GM12891 (cell line): ENCODE measurements at regions not wholly inside any gene's neighbourhood (a gene's known extent, or its start where the extent isn't known, plus 50 kb on each side); places are given as distances from the start of the nearest gene placed in this dataset.

Experiments
- DNase-seq: peaks from one replicate; pipeline ENCODE4 v3.0.0; 2011; ENCODE audit warnings: low spot score; ENCODE audit not compliant: insufficient read length
- FAIRE-seq: peaks from 2 replicates; lab custom pipeline; 2011; peaks lifted over from hg19 to GRCh38; lab: Jason Lieb, UNC
- PAX5 ChIP-seq: IDR thresholded peaks from 2 replicates; pipeline ENCODE4 v1.6.1; 2011; ENCODE audit warnings: low read length, moderate library complexity, mild to moderate bottlenecking; ENCODE audit not compliant: insufficient read depth, severe bottlenecking
- POLR2A ChIP-seq: IDR thresholded peaks from 2 replicates; pipeline ENCODE4 v1.6.1; 2011; ENCODE audit warnings: low read depth, low read length, control low read depth
- POLR2AphosphoS5 ChIP-seq: IDR thresholded peaks from 2 replicates; pipeline ENCODE4 v1.6.1; 2011; ENCODE audit warnings: low read depth, low read length, control low read depth
- POU2F2 ChIP-seq: IDR thresholded peaks from 2 replicates; pipeline ENCODE4 v1.6.1; 2011; ENCODE audit warnings: low read depth, mild to moderate bottlenecking, control low read depth, low read length, moderate library complexity
- SPI1 ChIP-seq: IDR thresholded peaks from 2 replicates; pipeline ENCODE4 v1.6.1; 2011; ENCODE audit warnings: low read depth, low read length, control low read depth
- TAF1 ChIP-seq: IDR thresholded peaks from 2 replicates; pipeline ENCODE4 v1.6.1; 2011; ENCODE audit warnings: low read depth, low read length, control low read depth

- DNase-seq (no peak), FAIRE-seq (no peak)
- TF ChIP-seq SPI1 (no peak), POU2F2 (no peak), PAX5 (no peak), POLR2AphosphoS5 (no peak), POLR2A (no peak), TAF1 (no peak)
Measured at GRCh38 chr6:21501021-21501354, 92.6 kb upstream of the SOX4 start.

GRCh38 chr6:21501815-21502214 lies 91.7 kb upstream of the SOX4 start:
- TF ChIP-seq POU2F2 (no peak), TAF1 (no peak), POLR2A (no peak), POLR2AphosphoS5 (no peak), PAX5 (no peak), SPI1 (no peak)
- FAIRE-seq (no peak), DNase-seq (no peak)

DNA sequence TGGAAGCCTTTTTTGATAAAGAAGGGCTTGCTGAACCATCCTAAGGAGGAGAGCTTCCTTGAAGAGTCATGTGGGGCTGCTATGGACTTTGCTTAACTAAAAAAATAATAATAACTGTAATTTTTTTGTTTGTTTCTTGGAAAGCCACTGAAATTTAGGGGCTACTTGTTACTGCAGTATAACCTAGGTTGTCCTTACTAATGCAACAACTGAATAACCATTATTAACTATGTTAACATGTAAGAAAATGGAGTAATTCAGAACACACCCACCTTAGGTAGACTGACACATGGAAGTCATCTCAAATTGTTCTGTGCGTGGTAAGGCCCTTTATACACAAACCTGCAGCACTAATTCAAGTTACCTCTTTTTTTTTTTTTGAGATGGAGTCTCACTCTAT lies 90.9 kb upstream of the SOX4 start:
- no peak for FAIRE-seq
- DNase-seq = no peak
- TF ChIP-seq TAF1 (no peak), POU2F2 (no peak), POLR2A (no peak), SPI1 (no peak), POLR2AphosphoS5 (no peak), PAX5 (no peak)

GRCh38 chr6:21504790-21505189 lies 88.8 kb upstream of the SOX4 start:
- DNase-seq = no peak
- FAIRE-seq = no peak
- TF ChIP-seq POLR2A (no peak), PAX5 (no peak), TAF1 (no peak), POLR2AphosphoS5 (no peak), POU2F2 (no peak), SPI1 (no peak)

GRCh38 chr6:21505574-21505990 lies 88.0 kb upstream of the SOX4 start:
- DNase-seq = no peak
- FAIRE-seq = no peak

DNA sequence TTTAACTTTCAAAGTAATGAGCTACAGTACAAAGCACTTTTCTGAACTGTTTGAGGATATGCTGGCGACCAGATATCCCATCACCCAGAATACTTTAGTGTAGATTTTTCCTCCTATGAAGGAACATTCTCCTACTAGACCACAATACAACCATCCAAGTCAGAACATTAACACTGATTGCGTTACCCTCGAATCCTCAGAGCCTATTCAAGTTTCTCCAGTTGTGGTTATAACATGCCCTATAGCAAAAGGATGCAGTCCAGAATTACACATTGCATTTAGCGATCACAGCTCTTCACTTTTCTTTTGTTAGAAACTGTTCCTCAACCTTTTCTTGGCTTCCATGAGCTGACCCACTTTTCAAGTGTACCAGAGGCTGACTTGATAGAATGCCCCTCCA lies 87.4 kb upstream of the SOX4 start:
- no peak for FAIRE-seq
- no peak for TF ChIP-seq SPI1
- TF ChIP-seq POU2F2 = no peak
- TF ChIP-seq POLR2A = no peak
- TF ChIP-seq TAF1 = no peak
- no peak for TF ChIP-seq POLR2AphosphoS5
- no peak for TF ChIP-seq PAX5

More at GRCh38 chr6:21505574-21505990, 88.0 kb upstream of the SOX4 start:
- no peak for TF ChIP-seq POU2F2
- TF ChIP-seq PAX5 = no peak
- no peak for TF ChIP-seq POLR2A
- TF ChIP-seq SPI1 = no peak
- TF ChIP-seq TAF1 = no peak
- TF ChIP-seq POLR2AphosphoS5 = no peak

DNA sequence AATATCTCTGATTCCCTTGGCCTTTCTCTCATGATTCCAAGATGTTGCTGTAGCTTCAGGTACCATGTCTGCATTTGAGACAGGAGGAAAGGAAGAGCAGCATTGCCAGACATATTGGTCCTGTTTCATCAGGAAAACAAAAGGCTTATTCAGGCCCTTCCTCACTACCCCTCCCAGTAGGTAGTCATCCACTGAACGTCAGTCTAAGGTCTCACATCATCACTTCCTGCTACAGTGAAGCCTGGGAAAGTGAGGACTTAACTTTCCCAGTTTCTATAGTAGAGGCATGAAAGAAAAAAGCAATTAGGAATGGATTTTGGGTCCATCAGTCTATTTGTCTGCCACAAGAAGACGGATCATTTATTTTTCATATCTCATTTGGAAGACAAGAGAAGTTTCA lies 85.7 kb upstream of the SOX4 start:
- TF ChIP-seq SPI1 (no peak), TAF1 (no peak), PAX5 (no peak), POU2F2 (no peak), POLR2A (no peak), POLR2AphosphoS5 (no peak)
- DNase-seq (no peak), FAIRE-seq (no peak)

More for the DNA sequence above, 87.4 kb upstream of the SOX4 start:
- DNase-seq = no peak

- no peak for FAIRE-seq
- TF ChIP-seq SPI1 (no peak), PAX5 (no peak), POU2F2 (no peak), POLR2AphosphoS5 (no peak), POLR2A (no peak), TAF1 (no peak)
- DNase-seq = no peak
Measured at GRCh38 chr6:21508753-21509152, 84.8 kb upstream of the SOX4 start.

GRCh38 chr6:21511891-21512550 lies 81.5 kb upstream of the SOX4 start:
- DNase-seq (no peak), FAIRE-seq (no peak)
- TF ChIP-seq POLR2AphosphoS5 (no peak), TAF1 (no peak), POU2F2 (no peak), POLR2A (no peak), SPI1 (no peak)

- FAIRE-seq (no peak), DNase-seq (no peak)
- TF ChIP-seq SPI1 (no peak), POLR2AphosphoS5 (no peak), PAX5 (no peak), TAF1 (no peak), POU2F2 (no peak), POLR2A (no peak)
Measured at GRCh38 chr6:21514288-21514687, 79.3 kb upstream of the SOX4 start.
